ENCODE measurements at regions not wholly inside any gene's neighbourhood (a gene's known extent, or its start where the extent isn't known, plus 50 kb on each side); places are given as distances from the start of the nearest gene placed in this dataset.

- TF ChIP-seq TEAD4 (IDR thresholded peaks at IDR 0.05) (no peak), YY1 (IDR thresholded peaks at IDR 0.05; ENCODE audit: low read depth) (no peak), EP300 (IDR thresholded peaks at IDR 0.05; ENCODE audit: borderline replicate concordance) (no peak)
These were observed 51.5 kb upstream of the PHF21B start for GRCh38 chr22:45061332-45061731.

- no peak for TF ChIP-seq TEAD4 (IDR thresholded peaks at IDR 0.05)
- no peak for TF ChIP-seq ZBTB7A (IDR thresholded peaks at IDR 0.05; ENCODE audit: low read depth)
- no peak for TF ChIP-seq USF1 (IDR thresholded peaks at IDR 0.05)
- no peak for TF ChIP-seq CEBPB (IDR thresholded peaks at IDR 0.05)
- no peak for TF ChIP-seq TAF1 (IDR thresholded peaks at IDR 0.05; ENCODE audit: low read depth)
- no peak for TF ChIP-seq EGR1 (IDR thresholded peaks at IDR 0.05)
- no peak for TF ChIP-seq TCF12 (IDR thresholded peaks at IDR 0.05; ENCODE audit: low read depth)
- no peak for TF ChIP-seq NFIC (IDR thresholded peaks at IDR 0.05)
- TF ChIP-seq FOXM1 (IDR thresholded peaks at IDR 0.05; ENCODE audit: borderline replicate concordance, low read depth): no peak
- TF ChIP-seq RAD21 (IDR thresholded peaks at IDR 0.05; ENCODE audit: low read depth): no peak
- no peak for TF ChIP-seq MAX (IDR thresholded peaks at IDR 0.05)
- no peak for TF ChIP-seq YY1 (IDR thresholded peaks at IDR 0.05; ENCODE audit: low read depth)
- TF ChIP-seq REST (IDR thresholded peaks at IDR 0.05; ENCODE audit: low read depth): no peak
- TF ChIP-seq CREB1 (IDR thresholded peaks at IDR 0.05; ENCODE audit: low read depth): no peak
- TF ChIP-seq EP300 (IDR thresholded peaks at IDR 0.05; ENCODE audit: borderline replicate concordance): no peak
These were observed 54.8 kb upstream of the PHF21B start for GRCh38 chr22:45064313-45065278.

- TF ChIP-seq TCF12 (IDR thresholded peaks at IDR 0.05; ENCODE audit: low read depth) (no peak), ZBTB7A (IDR thresholded peaks at IDR 0.05; ENCODE audit: low read depth) (no peak), TEAD4 (IDR thresholded peaks at IDR 0.05) (no peak), EP300 (IDR thresholded peaks at IDR 0.05; ENCODE audit: borderline replicate concordance) (no peak), NFIC (IDR thresholded peaks at IDR 0.05) (no peak), MAX (IDR thresholded peaks at IDR 0.05) (no peak), RAD21 (IDR thresholded peaks at IDR 0.05; ENCODE audit: low read depth) (no peak), USF1 (IDR thresholded peaks at IDR 0.05) (no peak), EGR1 (IDR thresholded peaks at IDR 0.05) (no peak), CEBPB (IDR thresholded peaks at IDR 0.05) (no peak), YY1 (IDR thresholded peaks at IDR 0.05; ENCODE audit: low read depth) (no peak), REST (IDR thresholded peaks at IDR 0.05; ENCODE audit: low read depth) (no peak), TAF1 (IDR thresholded peaks at IDR 0.05; ENCODE audit: low read depth) (no peak), FOXM1 (IDR thresholded peaks at IDR 0.05; ENCODE audit: borderline replicate concordance, low read depth) (no peak), CREB1 (IDR thresholded peaks at IDR 0.05; ENCODE audit: low read depth) (no peak)
These were observed 55.9 kb upstream of the PHF21B start for GRCh38 chr22:45065726-45066125.

GRCh38 chr22:45067731-45068130 lies 57.9 kb upstream of the PHF21B start:
- TF ChIP-seq RAD21 (IDR thresholded peaks at IDR 0.05; ENCODE audit: low read depth) (no peak), EGR1 (IDR thresholded peaks at IDR 0.05) (no peak), REST (IDR thresholded peaks at IDR 0.05; ENCODE audit: low read depth) (no peak), YY1 (IDR thresholded peaks at IDR 0.05; ENCODE audit: low read depth) (no peak), TEAD4 (IDR thresholded peaks at IDR 0.05) (no peak), TAF1 (IDR thresholded peaks at IDR 0.05; ENCODE audit: low read depth) (no peak), CEBPB (IDR thresholded peaks at IDR 0.05) (no peak), ZBTB7A (IDR thresholded peaks at IDR 0.05; ENCODE audit: low read depth) (no peak), MAX (IDR thresholded peaks at IDR 0.05) (no peak), EP300 (IDR thresholded peaks at IDR 0.05; ENCODE audit: borderline replicate concordance) (no peak), CREB1 (IDR thresholded peaks at IDR 0.05; ENCODE audit: low read depth) (no peak), TCF12 (IDR thresholded peaks at IDR 0.05; ENCODE audit: low read depth) (no peak), FOXM1 (IDR thresholded peaks at IDR 0.05; ENCODE audit: borderline replicate concordance, low read depth) (no peak), USF1 (IDR thresholded peaks at IDR 0.05) (no peak), NFIC (IDR thresholded peaks at IDR 0.05) (no peak)

Measured in Ishikawa (cell line).